GM10248 (cell line): ENCODE measurements at regions not wholly inside any gene's neighbourhood (a gene's known extent, or its start where the extent isn't known, plus 50 kb on each side); places are given as distances from the start of the nearest gene placed in this dataset.

ENCODE experiments used
- CTCF ChIA-PET: fragments of 300-600 bp; sonication (Branson Sonifier 250); formaldehyde crosslinking; extraction: SDS; loops from one replicate; lab custom pipeline; 2021; ENCODE audit warnings: antibody characterized with exemption; lab: Yijun Ruan, JAX
- POLR2A ChIA-PET: fragments of 350-650 bp; sonication (Branson Sonifier 250); formaldehyde crosslinking; extraction: SDS; loops from one replicate; lab custom pipeline; 2020; ENCODE audit warnings: antibody characterized with exemption; lab: Yijun Ruan, JAX
- DNase-seq: peaks from one replicate; pipeline ENCODE4 v3.0.0; 2012; ENCODE audit errors: extremely low spot score
- TF ChIP-seq, protein P1 (sequence below): IDR thresholded peaks from 2 replicates; pipeline ENCODE4 v1.5.1; 2012; ENCODE audit warnings: mild to moderate bottlenecking, low read depth; ENCODE audit errors: extremely low read depth, missing control alignments, control extremely low read depth

- no peak for DNase-seq
- POLR2A ChIA-PET = no interaction called here
- CTCF ChIA-PET = no interaction called here
- TF ChIP-seq, protein P1, sequence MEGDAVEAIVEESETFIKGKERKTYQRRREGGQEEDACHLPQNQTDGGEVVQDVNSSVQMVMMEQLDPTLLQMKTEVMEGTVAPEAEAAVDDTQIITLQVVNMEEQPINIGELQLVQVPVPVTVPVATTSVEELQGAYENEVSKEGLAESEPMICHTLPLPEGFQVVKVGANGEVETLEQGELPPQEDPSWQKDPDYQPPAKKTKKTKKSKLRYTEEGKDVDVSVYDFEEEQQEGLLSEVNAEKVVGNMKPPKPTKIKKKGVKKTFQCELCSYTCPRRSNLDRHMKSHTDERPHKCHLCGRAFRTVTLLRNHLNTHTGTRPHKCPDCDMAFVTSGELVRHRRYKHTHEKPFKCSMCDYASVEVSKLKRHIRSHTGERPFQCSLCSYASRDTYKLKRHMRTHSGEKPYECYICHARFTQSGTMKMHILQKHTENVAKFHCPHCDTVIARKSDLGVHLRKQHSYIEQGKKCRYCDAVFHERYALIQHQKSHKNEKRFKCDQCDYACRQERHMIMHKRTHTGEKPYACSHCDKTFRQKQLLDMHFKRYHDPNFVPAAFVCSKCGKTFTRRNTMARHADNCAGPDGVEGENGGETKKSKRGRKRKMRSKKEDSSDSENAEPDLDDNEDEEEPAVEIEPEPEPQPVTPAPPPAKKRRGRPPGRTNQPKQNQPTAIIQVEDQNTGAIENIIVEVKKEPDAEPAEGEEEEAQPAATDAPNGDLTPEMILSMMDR = no peak
These were observed 142.0 kb downstream of the PTPN20 start for GRCh38 chr10:47053081-47053798.

GRCh38 chr10:47054974-47055373 is 143.7 kb downstream of the PTPN20 start:
- TF ChIP-seq, protein P1 = no peak
- DNase-seq = no peak
- ChIA-PET POLR2A (no interaction called here), CTCF (interaction anchor here (0.9 kb wide), 1 partner anchor 9 kb away, joined by 3 read pairs; no protein-coding TSS in a partner anchor)

- TF ChIP-seq, protein P1 = no peak
- ChIA-PET POLR2A (no interaction called here), CTCF (interaction anchor here (0.6 to 1.0 kb wide), 3 partner anchors 8 to 17 kb away, joined by 3 to 4 read pairs (median 3); no protein-coding TSS in a partner anchor)
- DNase-seq = no peak
These were observed 144.4 kb downstream of the PTPN20 start for GRCh38 chr10:47055386-47056246.

GRCh38 chr10:47056247-47056510 is 145.0 kb downstream of the PTPN20 start:
- no peak for DNase-seq
- ChIA-PET CTCF (interaction anchor here (0.6 to 1.0 kb wide), 2 partner anchors 9 to 17 kb away, joined by 3 to 4 read pairs; no protein-coding TSS in a partner anchor), POLR2A (no interaction called here)

DNA sequence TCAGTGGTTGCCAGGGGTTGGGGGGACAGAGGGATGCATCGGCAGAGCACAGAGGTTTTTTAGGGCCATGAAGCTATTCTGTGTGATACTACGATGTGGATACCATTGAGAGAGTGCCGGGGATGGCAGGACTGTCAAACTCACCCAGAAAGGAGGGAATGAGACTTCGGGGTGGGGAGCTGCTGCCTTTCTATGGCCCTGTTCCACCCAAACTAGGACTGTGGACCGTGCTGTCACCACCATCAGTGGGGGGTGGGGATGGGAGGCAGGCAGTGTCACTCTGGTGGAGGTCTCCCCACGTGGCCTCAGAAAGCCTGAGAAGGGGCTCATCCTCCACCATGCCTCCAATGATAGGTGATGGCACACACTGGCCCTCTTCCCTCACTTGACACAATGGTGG is 146.2 kb downstream of the PTPN20 start:
- ChIA-PET POLR2A (no interaction called here), CTCF (no interaction called here)
- TF ChIP-seq, protein P1 = no peak
- DNase-seq = no peak

More at GRCh38 chr10:47056247-47056510, 145.0 kb downstream of the PTPN20 start:
- TF ChIP-seq, protein P1 = no peak

DNA sequence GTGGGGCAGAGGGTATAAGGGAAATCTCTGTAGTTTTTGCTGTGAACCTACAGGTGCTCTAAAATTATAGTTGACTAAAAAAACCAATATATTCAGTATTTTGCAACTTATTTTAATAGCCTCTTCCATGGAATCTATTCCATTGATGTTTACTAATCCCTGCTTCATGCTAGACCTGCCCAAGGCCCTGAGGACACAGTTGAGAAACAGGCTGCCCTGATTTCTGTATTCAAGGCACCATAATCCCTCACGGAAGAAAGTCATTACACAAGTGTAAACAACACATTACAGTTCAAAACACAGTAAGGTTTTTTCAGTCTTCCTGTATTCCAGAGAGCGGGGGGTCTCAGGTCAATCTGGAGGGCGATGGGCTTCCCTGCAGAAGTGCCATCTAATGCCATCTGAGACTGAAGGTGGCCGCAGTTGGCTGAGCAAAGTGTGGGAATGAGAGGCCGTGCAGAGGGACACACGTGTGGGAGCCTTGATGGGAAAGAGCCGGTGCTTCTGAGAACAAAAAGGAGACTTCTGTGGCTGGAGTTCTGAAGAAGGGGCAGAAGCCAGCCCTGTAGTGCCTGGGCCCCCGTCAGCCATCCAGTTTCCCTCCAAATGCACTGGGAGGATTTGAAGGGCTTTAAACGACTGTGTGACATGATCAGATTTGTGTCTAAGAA is 146.9 kb downstream of the PTPN20 start:
- TF ChIP-seq, protein P1 = no peak
- no peak for DNase-seq
- POLR2A ChIA-PET = no interaction called here
- CTCF ChIA-PET = no interaction called here
